DMS79 (cell line): ENCODE measurements at regions not wholly inside any gene's neighbourhood (a gene's known extent, or its start where the extent isn't known, plus 50 kb on each side); places are given as distances from the start of the nearest gene placed in this dataset.

Experiments used
- DNase-seq: peaks from one replicate; lab custom pipeline; 2025; lab: John Stamatoyannopoulos, UW

DNA sequence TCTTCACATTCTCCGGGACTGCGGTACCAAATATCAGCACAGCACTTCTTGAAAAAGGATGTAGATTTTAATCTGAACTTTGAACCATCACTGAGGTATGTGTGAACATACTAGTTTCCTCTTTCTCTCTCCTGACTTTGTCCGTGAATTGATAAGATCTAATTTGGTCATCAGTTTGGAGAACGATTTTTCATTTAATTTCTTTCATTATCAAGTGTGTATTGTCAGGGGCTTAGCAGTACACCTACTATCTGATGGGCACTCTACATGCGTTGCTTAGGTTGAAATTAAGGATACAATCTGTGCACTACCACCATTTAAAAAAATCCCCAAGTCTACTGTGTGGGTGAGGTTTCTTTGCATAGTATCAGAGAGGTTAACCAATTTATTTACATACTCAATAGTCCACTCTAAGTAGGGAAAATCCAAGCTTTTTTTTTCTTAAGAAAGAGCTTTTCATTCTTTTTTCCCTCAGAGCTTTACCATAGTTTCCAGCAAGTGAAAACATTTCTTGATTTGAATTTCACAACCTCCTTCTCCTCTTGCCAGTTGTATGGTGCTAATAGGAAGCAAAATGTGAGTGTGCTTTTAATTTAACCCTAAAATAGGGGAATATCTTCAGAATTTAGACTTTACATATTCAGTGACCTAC lies 105.4 kb upstream of the ESR1 start:
- DNase-seq: no peak

DNA sequence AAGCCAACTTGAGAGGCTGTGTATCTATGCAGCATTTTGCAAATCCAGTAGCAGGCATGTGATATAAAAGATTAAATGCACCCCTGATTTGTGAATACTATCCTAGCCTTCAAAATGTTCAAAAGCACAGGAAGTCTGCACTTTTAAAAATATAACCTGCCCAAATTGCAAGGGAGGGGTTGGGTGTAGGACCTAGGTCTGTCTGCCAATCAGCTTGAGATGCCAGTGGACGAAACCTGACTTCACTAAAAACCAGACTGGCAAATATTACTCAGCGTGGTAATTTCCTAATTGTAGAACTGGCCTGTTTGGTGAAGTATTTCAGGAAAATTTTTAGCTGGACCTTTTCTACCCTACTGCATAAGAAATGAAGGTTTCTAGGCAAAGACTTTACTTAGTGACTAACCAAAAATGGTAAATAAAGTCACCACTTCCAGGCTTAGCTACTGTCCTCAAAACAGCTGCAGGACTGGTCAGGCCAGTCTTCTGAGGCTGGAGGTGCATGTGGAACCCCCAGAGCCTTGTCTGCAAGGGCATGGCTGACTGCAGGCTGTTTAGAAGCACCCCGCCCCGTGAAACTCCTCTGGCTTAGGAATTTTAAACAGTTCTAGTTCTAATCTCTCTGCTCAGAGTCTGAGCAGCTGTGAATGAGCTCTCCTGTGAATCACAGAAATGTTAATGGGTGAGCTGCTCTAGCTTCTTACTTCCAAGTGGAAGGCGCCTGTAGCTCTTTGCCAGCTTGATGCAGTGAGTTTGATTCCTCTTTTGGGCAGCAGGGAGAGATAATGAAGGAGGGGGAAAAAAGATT lies 104.4 kb upstream of the ESR1 start:
- no peak for DNase-seq

DNA sequence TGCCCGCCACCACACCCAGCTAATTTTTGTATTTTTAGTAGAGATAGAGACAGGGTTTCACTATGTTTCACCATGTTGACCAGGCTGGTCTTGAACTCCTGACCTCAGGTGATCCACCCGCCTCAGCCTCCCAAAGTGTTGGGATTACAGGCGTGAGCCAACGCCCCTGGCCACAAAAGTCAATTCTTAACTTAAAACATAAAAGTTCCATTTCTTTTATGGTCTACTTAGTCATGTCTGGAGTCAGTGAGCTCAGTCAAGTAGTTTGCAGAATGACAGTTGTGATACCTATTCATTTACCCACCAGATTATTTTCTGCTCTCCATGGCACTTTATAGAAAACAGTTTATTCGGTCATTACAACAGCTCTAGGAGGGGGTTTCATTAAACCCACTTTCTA lies 103.1 kb upstream of the ESR1 start:
- no peak for DNase-seq

DNA sequence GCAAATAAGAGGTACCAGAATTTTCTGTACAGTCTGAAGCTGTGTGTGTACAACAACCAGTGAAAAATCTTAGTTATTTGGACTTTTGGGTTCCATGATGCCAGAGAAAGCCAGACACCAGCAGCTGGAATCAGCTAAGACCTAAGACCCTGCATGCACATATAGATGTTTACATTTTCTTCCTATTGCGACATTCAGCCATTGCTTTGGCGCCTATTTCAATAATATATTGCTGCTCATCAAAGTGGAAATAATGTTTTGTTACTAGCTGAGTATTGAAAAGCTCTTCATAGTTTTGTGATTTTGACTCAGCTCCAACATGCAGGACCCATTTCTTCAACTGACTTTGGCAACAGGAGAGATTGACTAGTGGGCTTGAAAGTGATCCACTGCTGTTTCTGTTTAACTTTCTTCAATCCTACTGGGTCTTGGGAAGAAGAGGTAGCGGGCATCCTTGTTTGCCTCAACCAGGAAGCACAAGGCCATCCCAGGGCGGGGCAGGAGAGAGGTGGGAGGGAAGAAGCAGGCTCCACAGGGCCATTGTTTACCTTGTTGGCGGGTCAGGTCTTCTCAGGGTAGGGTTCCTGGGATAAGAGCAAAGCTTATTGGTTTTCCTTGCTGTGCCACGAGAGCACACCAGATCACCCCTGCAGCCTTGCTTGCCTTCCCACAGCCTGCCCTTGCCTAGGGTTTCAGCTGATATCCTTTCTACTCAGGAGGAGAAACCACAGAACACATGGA lies 101.3 kb upstream of the ESR1 start:
- DNase-seq: no peak

- no peak for DNase-seq
These were observed 98.2 kb upstream of the ESR1 start for GRCh38 chr6:151709329-151709728.

- no peak for DNase-seq
These were observed 91.0 kb upstream of the ESR1 start for GRCh38 chr6:151716526-151716932.

- no peak for DNase-seq
These were observed 88.4 kb upstream of the ESR1 start for GRCh38 chr6:151719070-151719469.

GRCh38 chr6:151721146-151721545 lies 86.3 kb upstream of the ESR1 start:
- no peak for DNase-seq

DNA sequence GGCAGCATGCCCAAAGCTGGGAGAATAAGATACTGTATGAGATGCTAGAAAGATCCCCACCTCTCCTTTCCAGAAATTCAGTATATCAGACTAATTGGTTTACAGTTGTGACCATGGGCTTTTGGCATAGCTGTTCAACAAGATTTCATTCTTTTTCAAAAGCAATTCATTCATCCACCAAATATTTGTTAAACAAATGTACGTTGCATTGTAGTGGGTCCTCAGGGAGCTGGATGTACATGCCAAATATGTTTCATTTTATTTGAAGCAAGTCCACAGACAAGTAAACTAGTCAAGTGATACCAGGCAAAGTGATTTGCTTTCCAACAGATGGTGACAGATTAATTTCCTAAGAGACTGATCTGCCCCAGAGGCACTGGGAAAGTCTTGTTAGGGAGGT lies 85.8 kb upstream of the ESR1 start:
- DNase-seq: no peak

GRCh38 chr6:151722342-151722741 lies 85.1 kb upstream of the ESR1 start:
- no peak for DNase-seq

DNA sequence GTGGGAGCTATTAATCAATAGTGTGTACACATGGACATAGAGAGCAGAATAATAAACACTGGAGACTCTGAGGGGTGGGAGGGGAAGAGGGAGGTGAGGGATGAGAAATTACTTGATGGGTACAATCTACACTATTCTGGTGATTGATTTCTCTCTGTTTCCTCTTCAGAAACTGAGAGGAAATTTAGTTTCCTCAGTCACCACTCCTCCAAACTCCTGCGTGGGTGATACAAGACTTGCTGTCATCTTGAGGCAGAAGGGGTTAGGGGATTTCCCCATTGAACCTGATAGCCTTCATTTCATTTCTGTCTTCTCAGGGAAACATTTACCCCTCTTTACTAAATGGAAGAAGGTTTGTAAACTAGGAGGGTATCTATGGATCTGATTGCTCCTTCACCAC lies 84.3 kb upstream of the ESR1 start:
- no peak for DNase-seq

- no peak for DNase-seq
These were observed 77.5 kb upstream of the ESR1 start for GRCh38 chr6:151729829-151730495.

DNA sequence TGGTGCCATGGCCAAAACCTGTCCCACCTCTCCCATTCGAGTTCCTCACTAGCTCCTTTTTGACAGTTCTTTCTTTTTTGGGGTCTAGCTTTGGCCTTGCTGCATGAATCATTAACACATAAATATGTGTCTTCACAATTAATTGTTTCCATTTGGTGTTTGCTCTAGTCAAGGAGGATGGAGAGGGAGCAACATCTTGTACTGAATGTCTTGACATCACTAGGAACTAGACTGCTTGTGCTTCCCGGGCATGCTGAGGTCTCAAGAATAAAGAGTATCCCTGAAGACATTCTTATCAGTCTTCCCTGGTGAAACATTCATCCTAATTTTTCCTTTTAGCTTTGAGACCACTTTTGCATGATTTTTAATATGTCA lies 77.0 kb upstream of the ESR1 start:
- no peak for DNase-seq

- no peak for DNase-seq
These were observed 76.2 kb upstream of the ESR1 start for GRCh38 chr6:151731313-151731712.

- DNase-seq: no peak
These were observed 73.7 kb upstream of the ESR1 start for GRCh38 chr6:151733680-151734320.

- DNase-seq: no peak
These were observed 69.2 kb upstream of the ESR1 start for GRCh38 chr6:151738267-151738666.

DNA sequence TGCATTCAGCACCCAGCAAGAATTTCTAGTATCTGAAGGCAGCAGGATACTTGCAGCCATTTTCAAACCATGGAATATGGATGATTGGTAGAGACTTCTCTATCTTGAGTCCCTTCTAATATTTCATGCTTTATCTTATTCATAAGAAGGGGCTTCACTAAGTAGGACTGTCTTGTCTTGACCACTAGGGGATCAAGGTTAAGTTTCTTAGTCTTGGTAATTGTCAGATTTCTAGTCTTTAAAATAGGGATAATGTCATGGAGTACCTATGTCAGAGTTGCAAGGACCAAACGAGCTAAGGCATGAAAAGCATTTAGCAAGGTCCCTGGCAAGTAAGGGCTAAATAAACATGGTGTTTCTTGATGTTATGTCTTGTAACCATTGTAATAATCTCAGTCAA lies 68.5 kb upstream of the ESR1 start:
- DNase-seq: no peak

GRCh38 chr6:151740820-151741219 lies 66.7 kb upstream of the ESR1 start:
- no peak for DNase-seq

DNA sequence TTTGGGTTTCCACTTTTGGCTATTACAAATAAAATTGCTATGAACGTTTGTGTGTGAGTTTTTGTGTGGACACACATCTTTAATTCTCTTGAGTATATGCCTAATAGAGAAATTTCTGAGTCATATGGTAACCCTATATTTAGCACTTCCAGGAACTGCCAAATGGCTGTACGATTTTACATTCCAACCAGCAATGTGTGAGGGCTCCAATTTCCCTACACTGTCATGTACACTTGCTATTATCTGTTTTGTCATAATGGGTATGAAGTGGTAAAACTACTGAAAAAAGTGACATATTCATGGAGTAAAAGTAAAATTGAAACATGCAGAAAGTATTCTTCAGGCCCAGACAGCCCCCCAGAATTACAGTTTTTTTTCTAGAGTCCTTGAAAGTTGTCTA lies 59.6 kb upstream of the ESR1 start:
- no peak for DNase-seq

GRCh38 chr6:151749341-151749740 lies 58.1 kb upstream of the ESR1 start:
- no peak for DNase-seq

DNA sequence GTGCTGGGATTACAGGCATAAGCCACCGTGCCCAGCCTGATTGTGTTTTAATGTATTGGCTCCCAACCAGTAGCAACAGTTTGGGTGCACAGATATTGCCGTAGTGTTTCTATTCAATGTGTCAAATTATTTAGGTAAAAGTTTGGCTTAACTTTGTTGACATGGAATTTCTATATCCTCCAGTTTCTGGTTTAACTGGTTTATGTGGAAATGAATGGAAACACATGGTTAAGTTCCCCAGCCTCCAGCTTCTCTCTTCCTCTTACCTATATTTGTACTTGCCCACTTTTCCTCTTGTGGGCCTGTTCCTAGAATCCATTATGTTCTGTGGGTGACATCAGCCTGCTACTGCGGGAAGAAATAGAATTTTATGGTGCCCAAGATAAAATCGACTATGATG lies 53.9 kb upstream of the ESR1 start:
- DNase-seq: no peak

- no peak for DNase-seq
These were observed 50.0 kb upstream of the ESR1 start for GRCh38 chr6:151757506-151757955.
